DOHH2 (cell line): ENCODE measurements at regions not wholly inside any gene's neighbourhood (a gene's known extent, or its start where the extent isn't known, plus 50 kb on each side); places are given as distances from the start of the nearest gene placed in this dataset.

Source experiments
- CTCF ChIP-seq: fragments of 200-600 bp; sonication (generic); IDR thresholded peaks from one replicate; pipeline ENCODE4 v1.5.1; 2014; ENCODE audit warnings: antibody characterized with exemption, mild to moderate bottlenecking, low read depth, low read length; ENCODE audit not compliant: poor library complexity, severe bottlenecking
- EZH2phosphoT487 ChIP-seq: fragments of 200-600 bp; sonication (generic); IDR thresholded peaks from 2 replicates; pipeline ENCODE4 v1.6.1; 2017; ENCODE audit warnings: borderline replicate concordance, mild to moderate bottlenecking, antibody characterized with exemption, low read length, moderate library complexity, mixed read lengths

DNA sequence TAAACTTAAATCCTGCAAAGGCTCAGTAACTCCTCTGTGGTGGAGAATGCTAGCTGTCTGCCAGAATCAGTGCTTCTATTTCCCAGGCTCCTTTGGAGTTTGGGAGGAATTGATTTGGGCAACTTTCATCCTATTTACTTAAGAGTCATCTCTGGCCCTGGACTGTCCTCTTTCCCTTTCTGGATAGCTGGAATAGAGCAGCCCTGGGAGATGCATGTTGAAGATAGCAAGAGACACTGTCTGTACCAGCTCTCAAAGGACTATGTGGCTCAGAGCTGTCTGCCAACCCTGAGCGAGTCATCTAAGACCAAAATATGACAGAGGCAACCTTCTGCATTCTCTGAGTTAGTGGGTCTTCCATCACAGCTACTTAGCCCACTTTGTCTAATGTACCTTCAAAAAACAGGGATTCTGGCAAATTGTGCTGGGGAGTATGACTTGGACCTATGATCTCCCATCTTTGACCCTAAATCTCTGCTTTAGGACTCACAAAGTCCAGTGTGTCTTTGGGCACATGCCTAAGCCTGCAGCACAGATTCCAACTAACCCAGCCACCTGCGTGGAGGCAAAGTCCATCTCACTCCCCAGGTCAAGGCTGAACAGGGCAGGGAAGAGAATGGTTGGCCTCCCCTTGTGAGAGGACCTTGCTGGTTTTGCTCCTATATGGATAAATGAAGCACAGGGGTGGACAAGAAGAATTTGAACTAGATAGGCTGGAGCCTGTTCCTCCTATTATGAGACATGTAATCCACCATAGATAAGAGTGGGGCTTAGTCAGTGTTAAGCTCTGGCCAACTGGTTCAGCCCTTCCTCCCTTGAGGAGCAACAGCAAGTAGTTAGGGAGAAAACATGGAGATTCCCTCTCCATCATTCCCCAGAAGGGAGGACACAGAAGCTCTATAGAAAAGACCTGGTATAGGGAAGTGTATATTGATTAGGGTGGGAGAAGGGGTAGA is 99.1 kb upstream of the PELI1 start:
- TF ChIP-seq CTCF (no peak), EZH2phosphoT487 (no peak)
